GM13977 (cell line): ENCODE measurements at regions not wholly inside any gene's neighbourhood (a gene's known extent, or its start where the extent isn't known, plus 50 kb on each side); places are given as distances from the start of the nearest gene placed in this dataset.

ENCODE experiments used
- DNase-seq: peaks from one replicate; pipeline ENCODE4 v3.0.0; 2012; ENCODE audit warnings: low spot score
- CTCF ChIP-seq: IDR thresholded peaks from 2 replicates; pipeline ENCODE4 v1.5.1; 2012; ENCODE audit warnings: mild to moderate bottlenecking, control low read depth; ENCODE audit not compliant: insufficient read depth; ENCODE audit errors: extremely low read depth, missing control alignments
- in situ Hi-C: fragments of 300-500 bp; cut with MboI; formaldehyde crosslinking; loops from one replicate; pipeline ENCODE4 v1.12.0; 2022; ENCODE audit warnings: low sequenced_read_pairs, low pct_unique_long_range_greater_than_20kb, mixed read lengths, inconsistent platforms; ENCODE audit not compliant: unreplicated experiment

- TF ChIP-seq CTCF, result no peak
- in situ Hi-C loops, result no loop called here
- no peak for DNase-seq
These were observed 315.9 kb upstream of the LRATD1 start for GRCh38 chr2:14316594-14316993.

- TF ChIP-seq CTCF, result no peak
- DNase-seq, result no peak
- in situ Hi-C loops, result no loop called here
These were observed 311.2 kb upstream of the LRATD1 start for GRCh38 chr2:14321357-14321756.

GRCh38 chr2:14322306-14322705, 310.2 kb upstream of the LRATD1 start:
- TF ChIP-seq CTCF, result no peak
- DNase-seq, result no peak

GRCh38 chr2:14324308-14324707, 308.2 kb upstream of the LRATD1 start:
- no peak for DNase-seq
- TF ChIP-seq CTCF, result no peak
- in situ Hi-C loops, result no loop called here

More at GRCh38 chr2:14322306-14322705, 310.2 kb upstream of the LRATD1 start:
- in situ Hi-C loops, result no loop called here

- DNase-seq, result no peak
- no peak for TF ChIP-seq CTCF
- in situ Hi-C loops, result no loop called here
These were observed 301.6 kb upstream of the LRATD1 start for GRCh38 chr2:14330884-14331283.

- in situ Hi-C loops, result no loop called here
- no peak for TF ChIP-seq CTCF
- DNase-seq, result no peak
These were observed 295.6 kb upstream of the LRATD1 start for GRCh38 chr2:14336759-14337382.
